Liver (tissue), 8 donors: ENCODE measurements at regions not wholly inside any gene's neighbourhood (a gene's known extent, or its start where the extent isn't known, plus 50 kb on each side); places are given as distances from the start of the nearest gene placed in this dataset.

ENCODE experiments used
- DNase-seq: peaks from one replicate; pipeline ENCODE4 v3.0.0-alpha.2; 2017; ENCODE audit warnings: low spot score
- H3K27ac ChIP-seq, 2 donors: one replicate each; pipeline ENCODE4 v1.7.0; 2013; ENCODE audit warnings: inconsistent platforms in 2 of 2, low read length in 2 of 2, control low read depth in 1 of 2, low read depth in 1 of 2, mild to moderate bottlenecking in 1 of 2
- H3K27me3 ChIP-seq, 4 donors: one replicate each; pipeline versions ENCODE4 v1.6.1 to v1.7.0; 2013; ENCODE audit warnings: low read length in 3 of 4, inconsistent platforms in 1 of 4, mild to moderate bottlenecking in 1 of 4, moderate library complexity in 1 of 4; ENCODE audit not compliant: control insufficient read depth in 4 of 4, insufficient read depth in 4 of 4
- H3K36me3 ChIP-seq, 4 donors: one replicate each; pipeline versions ENCODE4 v1.6.1 to v1.7.0; 2013; ENCODE audit warnings: low read length in 3 of 4, mild to moderate bottlenecking in 3 of 4, low read depth in 1 of 4, moderate library complexity in 1 of 4; ENCODE audit not compliant: control insufficient read depth in 4 of 4, insufficient read depth in 3 of 4
- H3K4me1 ChIP-seq, 4 donors: one replicate each; pipeline versions ENCODE4 v1.6.1 to v1.7.0; 2013; ENCODE audit warnings: low read length in 3 of 4, mild to moderate bottlenecking in 3 of 4, moderate library complexity in 1 of 4; ENCODE audit not compliant: control insufficient read depth in 4 of 4, insufficient read depth in 4 of 4
- H3K4me3 ChIP-seq, 3 donors: one replicate each; pipeline versions ENCODE4 v1.6.1 to v1.7.0; 2013; ENCODE audit warnings: low read length in 3 of 3, control low read depth in 1 of 3, low read depth in 1 of 3, mild to moderate bottlenecking in 1 of 3
- H3K9ac ChIP-seq, 2 donors: one replicate each; pipeline ENCODE4 v1.7.0; 2013; ENCODE audit warnings: low read length in 2 of 2, mild to moderate bottlenecking in 2 of 2, moderate library complexity in 2 of 2, control low read depth in 1 of 2, low read depth in 1 of 2
- H3K9me3 ChIP-seq, 4 donors: one replicate each; pipeline versions ENCODE4 v1.6.1 to v1.7.0; 2013; ENCODE audit warnings: low read length in 3 of 4; ENCODE audit not compliant: control insufficient read depth in 4 of 4
- EGR1 ChIP-seq, 2 donors: IDR thresholded peaks; 2 replicates each; pipeline ENCODE4 v1.6.1; 2016 to 2018; ENCODE audit warnings: antibody characterized with exemption in 2 of 2, low read depth in 2 of 2
- FOXA1 ChIP-seq: IDR thresholded peaks from 2 replicates; pipeline ENCODE4 v1.6.1; 2016; ENCODE audit warnings: antibody characterized with exemption
- FOXA2 ChIP-seq: IDR thresholded peaks from 2 replicates; pipeline ENCODE4 v1.6.1; 2016; ENCODE audit warnings: antibody characterized with exemption
- GABPA ChIP-seq, 2 donors: IDR thresholded peaks in 1 of 2; conservative IDR thresholded peaks in 1 of 2; 2 replicates each; pipeline ENCODE4 v1.6.1; 2016; ENCODE audit warnings: antibody characterized with exemption in 2 of 2, mild to moderate bottlenecking in 1 of 2, moderate library complexity in 1 of 2
- HNF4A ChIP-seq, 2 donors: conservative IDR thresholded peaks; 2 replicates each; pipeline ENCODE4 v1.6.1; 2016; ENCODE audit warnings: antibody characterized with exemption in 2 of 2, mild to moderate bottlenecking in 2 of 2
- HNF4G ChIP-seq: IDR thresholded peaks from 2 replicates; pipeline ENCODE4 v1.6.1; 2016; ENCODE audit warnings: antibody characterized with exemption
- JUND ChIP-seq, 2 donors: IDR thresholded peaks; 2 replicates each; pipeline ENCODE4 v1.6.1; 2016; ENCODE audit warnings: antibody characterized with exemption in 2 of 2
- RAD21 ChIP-seq, 2 donors: IDR thresholded peaks; 2 replicates each; pipeline ENCODE4 v1.6.1; 2016; ENCODE audit warnings: antibody characterized with exemption in 2 of 2, mild to moderate bottlenecking in 2 of 2
- RXRA ChIP-seq, 2 donors: IDR thresholded peaks; 2 replicates each; pipeline ENCODE4 v1.6.1; 2017 to 2018; ENCODE audit warnings: antibody characterized with exemption in 2 of 2, mild to moderate bottlenecking in 1 of 2
- SP1 ChIP-seq: IDR thresholded peaks from 2 replicates; pipeline ENCODE4 v1.6.1; 2018; ENCODE audit warnings: antibody characterized with exemption, mild to moderate bottlenecking
- TAF1 ChIP-seq: conservative IDR thresholded peaks from 2 replicates; pipeline ENCODE4 v1.6.1; 2016; ENCODE audit warnings: antibody characterized with exemption, mild to moderate bottlenecking
- YY1 ChIP-seq: IDR thresholded peaks from 2 replicates; pipeline ENCODE4 v1.6.1; 2016; ENCODE audit warnings: antibody characterized with exemption, mild to moderate bottlenecking
- WGBS: extraction: QIAGEN DNeasy Blood & Tissue Kit; methylation state at CpG from one replicate; pipeline ENCODE4 v1.1.7; 2013; 5-methylcytosine and 5-hydroxymethylcytosine counted together
- TF ChIP-seq, protein P1 (sequence below): IDR thresholded peaks from 2 replicates; pipeline ENCODE4 v1.6.1; 2016; ENCODE audit warnings: antibody characterized with exemption, mild to moderate bottlenecking
- TF ChIP-seq, protein P2 (sequence below): fragments of 150-350 bp; IDR thresholded peaks from 2 replicates; pipeline ENCODE4 v1.5.1; 2017; ENCODE audit warnings: improper control_type of control experiment, low read depth, low read length; ENCODE audit not compliant: missing input control
- TF ChIP-seq, protein P3 (sequence below): IDR thresholded peaks from 2 replicates; pipeline ENCODE4 v1.6.1; 2016; ENCODE audit warnings: antibody characterized with exemption
- TF ChIP-seq, protein P4 (sequence below): IDR thresholded peaks from 2 replicates; pipeline ENCODE4 v1.6.1; 2016; ENCODE audit warnings: antibody characterized with exemption
- donor health status: healthy.
- donor health status: healthy.
- donor health status: healthy.
- donor health status: healthy.
- donor health status: healthy.

DNA sequence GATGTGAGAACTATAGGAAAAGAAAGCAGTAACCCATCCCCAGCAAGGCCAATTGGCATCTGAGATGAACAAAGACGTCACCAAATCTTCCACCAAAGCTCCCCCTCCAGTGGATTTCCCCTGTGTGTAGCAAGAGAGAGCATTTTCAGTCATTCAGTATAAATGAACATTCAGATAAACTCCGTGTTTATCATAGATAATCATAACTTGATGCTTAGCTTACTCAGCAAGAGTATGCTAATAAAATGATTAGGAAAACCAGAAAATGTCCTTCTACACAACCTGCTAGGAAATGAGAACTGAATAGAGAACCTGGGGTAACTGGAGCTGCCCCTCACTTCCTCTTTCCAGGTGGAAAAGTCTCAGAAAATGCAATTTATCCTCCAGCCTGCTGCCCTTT, 198.0 kb upstream of the CCDC150 start:
- Histone ChIP-seq H3K27ac (no peak overlapping the region), H3K9ac (no peak overlapping the region), H3K4me1 (no peaks in the 10 kb centered on the region), H3K36me3 (no peaks in the 10 kb centered on the region), H3K27me3 (no peaks in the 10 kb centered on the region), H3K9me3 (no peaks in the 10 kb centered on the region), H3K4me3 (no peak overlapping the region)
- WGBS: 66% methylated on average over 2 of the region's 2 CpGs
- TF ChIP-seq, protein P1, sequence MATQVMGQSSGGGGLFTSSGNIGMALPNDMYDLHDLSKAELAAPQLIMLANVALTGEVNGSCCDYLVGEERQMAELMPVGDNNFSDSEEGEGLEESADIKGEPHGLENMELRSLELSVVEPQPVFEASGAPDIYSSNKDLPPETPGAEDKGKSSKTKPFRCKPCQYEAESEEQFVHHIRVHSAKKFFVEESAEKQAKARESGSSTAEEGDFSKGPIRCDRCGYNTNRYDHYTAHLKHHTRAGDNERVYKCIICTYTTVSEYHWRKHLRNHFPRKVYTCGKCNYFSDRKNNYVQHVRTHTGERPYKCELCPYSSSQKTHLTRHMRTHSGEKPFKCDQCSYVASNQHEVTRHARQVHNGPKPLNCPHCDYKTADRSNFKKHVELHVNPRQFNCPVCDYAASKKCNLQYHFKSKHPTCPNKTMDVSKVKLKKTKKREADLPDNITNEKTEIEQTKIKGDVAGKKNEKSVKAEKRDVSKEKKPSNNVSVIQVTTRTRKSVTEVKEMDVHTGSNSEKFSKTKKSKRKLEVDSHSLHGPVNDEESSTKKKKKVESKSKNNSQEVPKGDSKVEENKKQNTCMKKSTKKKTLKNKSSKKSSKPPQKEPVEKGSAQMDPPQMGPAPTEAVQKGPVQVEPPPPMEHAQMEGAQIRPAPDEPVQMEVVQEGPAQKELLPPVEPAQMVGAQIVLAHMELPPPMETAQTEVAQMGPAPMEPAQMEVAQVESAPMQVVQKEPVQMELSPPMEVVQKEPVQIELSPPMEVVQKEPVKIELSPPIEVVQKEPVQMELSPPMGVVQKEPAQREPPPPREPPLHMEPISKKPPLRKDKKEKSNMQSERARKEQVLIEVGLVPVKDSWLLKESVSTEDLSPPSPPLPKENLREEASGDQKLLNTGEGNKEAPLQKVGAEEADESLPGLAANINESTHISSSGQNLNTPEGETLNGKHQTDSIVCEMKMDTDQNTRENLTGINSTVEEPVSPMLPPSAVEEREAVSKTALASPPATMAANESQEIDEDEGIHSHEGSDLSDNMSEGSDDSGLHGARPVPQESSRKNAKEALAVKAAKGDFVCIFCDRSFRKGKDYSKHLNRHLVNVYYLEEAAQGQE: no peak
- TF ChIP-seq FOXA2: no peak
- no peak for TF ChIP-seq RAD21 (IDR thresholded peaks at IDR 0.05)
- TF ChIP-seq FOXA1: no peak
- no peak for TF ChIP-seq SP1
- TF ChIP-seq, protein P2, sequence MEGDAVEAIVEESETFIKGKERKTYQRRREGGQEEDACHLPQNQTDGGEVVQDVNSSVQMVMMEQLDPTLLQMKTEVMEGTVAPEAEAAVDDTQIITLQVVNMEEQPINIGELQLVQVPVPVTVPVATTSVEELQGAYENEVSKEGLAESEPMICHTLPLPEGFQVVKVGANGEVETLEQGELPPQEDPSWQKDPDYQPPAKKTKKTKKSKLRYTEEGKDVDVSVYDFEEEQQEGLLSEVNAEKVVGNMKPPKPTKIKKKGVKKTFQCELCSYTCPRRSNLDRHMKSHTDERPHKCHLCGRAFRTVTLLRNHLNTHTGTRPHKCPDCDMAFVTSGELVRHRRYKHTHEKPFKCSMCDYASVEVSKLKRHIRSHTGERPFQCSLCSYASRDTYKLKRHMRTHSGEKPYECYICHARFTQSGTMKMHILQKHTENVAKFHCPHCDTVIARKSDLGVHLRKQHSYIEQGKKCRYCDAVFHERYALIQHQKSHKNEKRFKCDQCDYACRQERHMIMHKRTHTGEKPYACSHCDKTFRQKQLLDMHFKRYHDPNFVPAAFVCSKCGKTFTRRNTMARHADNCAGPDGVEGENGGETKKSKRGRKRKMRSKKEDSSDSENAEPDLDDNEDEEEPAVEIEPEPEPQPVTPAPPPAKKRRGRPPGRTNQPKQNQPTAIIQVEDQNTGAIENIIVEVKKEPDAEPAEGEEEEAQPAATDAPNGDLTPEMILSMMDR: no peak
- TF ChIP-seq, protein P3, sequence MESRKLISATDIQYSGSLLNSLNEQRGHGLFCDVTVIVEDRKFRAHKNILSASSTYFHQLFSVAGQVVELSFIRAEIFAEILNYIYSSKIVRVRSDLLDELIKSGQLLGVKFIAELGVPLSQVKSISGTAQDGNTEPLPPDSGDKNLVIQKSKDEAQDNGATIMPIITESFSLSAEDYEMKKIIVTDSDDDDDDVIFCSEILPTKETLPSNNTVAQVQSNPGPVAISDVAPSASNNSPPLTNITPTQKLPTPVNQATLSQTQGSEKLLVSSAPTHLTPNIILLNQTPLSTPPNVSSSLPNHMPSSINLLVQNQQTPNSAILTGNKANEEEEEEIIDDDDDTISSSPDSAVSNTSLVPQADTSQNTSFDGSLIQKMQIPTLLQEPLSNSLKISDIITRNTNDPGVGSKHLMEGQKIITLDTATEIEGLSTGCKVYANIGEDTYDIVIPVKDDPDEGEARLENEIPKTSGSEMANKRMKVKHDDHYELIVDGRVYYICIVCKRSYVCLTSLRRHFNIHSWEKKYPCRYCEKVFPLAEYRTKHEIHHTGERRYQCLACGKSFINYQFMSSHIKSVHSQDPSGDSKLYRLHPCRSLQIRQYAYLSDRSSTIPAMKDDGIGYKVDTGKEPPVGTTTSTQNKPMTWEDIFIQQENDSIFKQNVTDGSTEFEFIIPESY: no peak
- TF ChIP-seq GABPA (IDR thresholded peaks at IDR 0.05 in 1 of 2, conservative IDR thresholded peaks at IDR 0.05 in 1 of 2): no peak
- TF ChIP-seq HNF4A (conservative IDR thresholded peaks at IDR 0.05): no peak
- no peak for TF ChIP-seq EGR1 (IDR thresholded peaks at IDR 0.05; ENCODE audit: low read depth in 2 of 2)
- TF ChIP-seq JUND (IDR thresholded peaks at IDR 0.05): no peak
- TF ChIP-seq, protein P4, sequence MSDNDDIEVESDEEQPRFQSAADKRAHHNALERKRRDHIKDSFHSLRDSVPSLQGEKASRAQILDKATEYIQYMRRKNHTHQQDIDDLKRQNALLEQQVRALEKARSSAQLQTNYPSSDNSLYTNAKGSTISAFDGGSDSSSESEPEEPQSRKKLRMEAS: no peak
- no peak for DNase-seq

- H3K36me3 ChIP-seq: no peaks in the 10 kb centered on the region
- TF ChIP-seq RXRA (IDR thresholded peaks at IDR 0.05): no peak
- TF ChIP-seq, protein P1: no peak
- TF ChIP-seq GABPA (IDR thresholded peaks at IDR 0.05 in 1 of 2, conservative IDR thresholded peaks at IDR 0.05 in 1 of 2): no peak
- no peak for TF ChIP-seq TAF1
- no peak for TF ChIP-seq EGR1 (IDR thresholded peaks at IDR 0.05; ENCODE audit: low read depth in 2 of 2)
- TF ChIP-seq HNF4G: no peak
- no peak for TF ChIP-seq YY1
- TF ChIP-seq FOXA2: no peak
- TF ChIP-seq FOXA1: no peak
- TF ChIP-seq, protein P2: no peak
- no peak for TF ChIP-seq SP1
- TF ChIP-seq, protein P4: no peak
- no peak for TF ChIP-seq HNF4A (conservative IDR thresholded peaks at IDR 0.05)
- TF ChIP-seq JUND (IDR thresholded peaks at IDR 0.05): no peak
- H3K9ac ChIP-seq: no peak overlapping the region
- no peaks in the 10 kb centered on the region for H3K9me3 ChIP-seq
- no peak for DNase-seq
- no peaks in the 10 kb centered on the region for H3K27me3 ChIP-seq
- no peak overlapping the region for H3K4me3 ChIP-seq
- no peaks in the 10 kb centered on the region for H3K4me1 ChIP-seq
- H3K27ac ChIP-seq: no peak overlapping the region
Measured at GRCh38 chr2:196442211-196442610, 197.3 kb upstream of the CCDC150 start.
